ENCODE measurements at regions not wholly inside any gene's neighbourhood (a gene's known extent, or its start where the extent isn't known, plus 50 kb on each side); places are given as distances from the start of the nearest gene placed in this dataset.

DNA sequence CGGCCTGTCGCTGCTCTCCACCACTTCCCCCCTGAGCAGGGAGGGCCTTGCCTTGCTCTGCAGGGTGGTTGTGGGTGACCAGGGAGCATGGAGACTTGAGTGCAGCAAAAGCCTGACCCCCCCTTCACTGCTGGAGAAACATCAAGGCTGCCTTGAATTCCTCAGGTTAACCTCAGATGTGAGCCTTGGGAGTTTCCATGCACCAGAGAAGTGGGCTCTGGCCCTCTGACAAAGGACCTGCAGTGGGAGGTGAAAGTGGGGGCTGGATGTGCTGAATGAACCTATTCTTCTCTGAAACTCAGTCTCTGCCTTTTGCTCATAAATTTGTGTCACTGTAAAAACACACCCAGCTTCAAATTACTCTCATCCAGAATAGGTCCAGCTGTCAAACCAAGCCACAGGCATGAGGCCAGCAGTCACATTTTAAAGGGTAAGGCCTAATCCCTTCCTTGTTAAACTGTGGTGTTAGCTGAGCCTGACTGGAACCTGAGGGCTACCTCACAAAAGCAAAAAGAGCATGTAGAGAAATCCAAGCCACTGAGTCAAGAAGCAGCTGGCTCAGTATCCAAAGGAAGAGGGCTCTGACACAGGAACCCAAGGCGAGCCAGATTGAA lies 356.8 kb downstream of the CCSER2 start:
- no peaks in the 10 kb centered on the region for H3K27me3 ChIP-seq
- no peak overlapping the region for H3K4me3 ChIP-seq
- H3K4me1 ChIP-seq = no peaks in the 10 kb centered on the region
- DNase-seq = no peak
- no peak for ATAC-seq
- no peak overlapping the region for H3K27ac ChIP-seq
- in situ Hi-C loops (cut with MboI; ENCODE audit: low sequenced_read_pairs in 4 of 4) = no loop called here
- no peaks in the 10 kb centered on the region for H3K36me3 ChIP-seq
- H3K9me3 ChIP-seq = no peaks in the 10 kb centered on the region
- intact Hi-C loops (cut with DNase I; ENCODE audit: low total_unique reads) = no loop called here
- no peak for TF ChIP-seq CTCF (IDR thresholded peaks at IDR 0.05 in 4 of 5, conservative IDR thresholded peaks at IDR 0.05 in 1 of 5)
- TF ChIP-seq POLR2A (IDR thresholded peaks at IDR 0.05) = no peak

DNA sequence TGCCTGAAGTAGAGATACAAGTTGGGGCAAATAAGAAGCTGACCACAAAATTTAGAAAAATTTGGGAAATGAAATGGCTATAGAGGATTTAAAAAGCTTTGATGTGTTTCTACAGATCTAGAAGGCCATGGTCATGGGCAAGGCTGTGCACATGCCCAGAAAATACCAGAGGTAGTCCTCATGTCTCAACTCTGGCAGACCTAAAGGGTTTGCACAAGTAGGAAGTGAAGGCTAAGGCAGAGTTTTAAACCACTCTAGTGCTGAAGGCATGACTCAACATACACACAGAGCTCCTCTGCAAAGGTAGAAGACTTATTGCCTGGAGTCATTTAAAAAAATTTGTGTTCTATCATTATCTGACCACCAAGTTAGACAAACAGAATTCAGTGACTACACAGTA lies 364.6 kb downstream of the CCSER2 start:
- no peaks in the 10 kb centered on the region for H3K9me3 ChIP-seq
- H3K4me1 ChIP-seq = no peaks in the 10 kb centered on the region
- intact Hi-C loops (cut with DNase I; ENCODE audit: low total_unique reads) (no loop called here), in situ Hi-C loops (cut with MboI; ENCODE audit: low sequenced_read_pairs in 4 of 4) (no loop called here)
- TF ChIP-seq CTCF (IDR thresholded peaks at IDR 0.05 in 4 of 5, conservative IDR thresholded peaks at IDR 0.05 in 1 of 5) (no peak), POLR2A (IDR thresholded peaks at IDR 0.05) (no peak)
- no peaks in the 10 kb centered on the region for H3K27me3 ChIP-seq
- no peak overlapping the region for H3K27ac ChIP-seq
- DNase-seq = no peak
- no peak for ATAC-seq
- no peaks in the 10 kb centered on the region for H3K36me3 ChIP-seq
- H3K4me3 ChIP-seq = no peak overlapping the region

DNA sequence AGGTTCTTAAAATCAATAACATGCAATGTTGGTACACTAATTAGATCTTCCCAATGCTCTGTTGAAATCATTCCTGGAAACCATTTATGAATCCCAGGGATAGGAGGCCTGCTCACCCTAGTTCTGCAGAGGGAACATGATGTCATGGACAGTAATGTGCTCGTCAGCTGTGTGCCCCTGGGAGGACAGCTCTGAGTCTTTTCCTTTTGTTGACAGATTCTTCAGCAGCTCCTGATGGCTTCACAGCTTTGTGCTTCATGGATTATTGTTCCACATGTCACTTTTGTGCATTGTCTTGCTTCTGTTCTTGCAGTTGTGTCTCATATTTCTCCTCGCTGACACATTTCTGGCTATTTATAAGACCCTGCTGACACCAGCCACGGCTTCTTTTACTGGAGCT lies 367.5 kb downstream of the CCSER2 start:
- H3K4me1 ChIP-seq = no peaks in the 10 kb centered on the region
- H3K27me3 ChIP-seq = no peaks in the 10 kb centered on the region
- no peak overlapping the region for H3K4me3 ChIP-seq
- H3K9me3 ChIP-seq = no peaks in the 10 kb centered on the region
- H3K36me3 ChIP-seq = no peaks in the 10 kb centered on the region
- TF ChIP-seq POLR2A (IDR thresholded peaks at IDR 0.05) (no peak), CTCF (IDR thresholded peaks at IDR 0.05 in 4 of 5, conservative IDR thresholded peaks at IDR 0.05 in 1 of 5) (no peak)
- in situ Hi-C loops (cut with MboI; ENCODE audit: low sequenced_read_pairs in 4 of 4) (no loop called here), intact Hi-C loops (cut with DNase I; ENCODE audit: low total_unique reads) (no loop called here)
- DNase-seq (no peak), ATAC-seq (no peak)
- H3K27ac ChIP-seq = no peak overlapping the region

DNA sequence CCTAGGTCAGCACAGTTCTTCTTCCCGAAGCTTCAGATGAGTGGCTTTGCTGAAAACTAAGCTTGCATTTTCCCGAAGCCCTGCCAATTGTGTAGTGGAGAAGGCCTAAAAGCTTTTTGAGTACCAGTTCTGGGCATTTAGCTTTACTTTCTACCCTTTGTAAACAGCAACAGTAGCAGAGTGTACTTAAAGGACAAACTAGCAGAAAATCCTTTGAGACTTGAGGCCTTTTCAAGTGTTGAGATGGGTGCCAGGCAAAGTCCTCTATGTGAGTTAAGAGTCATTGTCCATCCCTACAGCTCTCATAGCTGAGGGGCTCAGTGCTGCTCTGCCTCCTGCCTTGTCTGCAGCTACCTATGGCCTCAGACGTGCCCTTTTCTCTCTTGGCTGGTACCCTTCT lies 368.2 kb downstream of the CCSER2 start:
- DNase-seq = no peak
- no peaks in the 10 kb centered on the region for H3K9me3 ChIP-seq
- H3K36me3 ChIP-seq = no peaks in the 10 kb centered on the region
- no peaks in the 10 kb centered on the region for H3K27me3 ChIP-seq
- in situ Hi-C loops (cut with MboI; ENCODE audit: low sequenced_read_pairs in 4 of 4) = no loop called here
- no peak for TF ChIP-seq POLR2A (IDR thresholded peaks at IDR 0.05)
- no peak for TF ChIP-seq CTCF (IDR thresholded peaks at IDR 0.05 in 4 of 5, conservative IDR thresholded peaks at IDR 0.05 in 1 of 5)
- no peak overlapping the region for H3K27ac ChIP-seq
- no peak overlapping the region for H3K4me3 ChIP-seq
- ATAC-seq = no peak
- intact Hi-C loops (cut with DNase I; ENCODE audit: low total_unique reads) = no loop called here
- no peaks in the 10 kb centered on the region for H3K4me1 ChIP-seq

GRCh38 chr10:84698989-84699388 lies 370.6 kb downstream of the CCSER2 start:
- in situ Hi-C loops (cut with MboI; ENCODE audit: low sequenced_read_pairs in 4 of 4) = no loop called here
- Histone ChIP-seq H3K27me3 (no peaks in the 10 kb centered on the region), H3K9me3 (no peaks in the 10 kb centered on the region), H3K4me3 (no peak overlapping the region), H3K4me1 (no peaks in the 10 kb centered on the region), H3K27ac (no peak overlapping the region), H3K36me3 (no peaks in the 10 kb centered on the region)
- intact Hi-C loops (cut with DNase I; ENCODE audit: low total_unique reads) = no loop called here
- DNase-seq = no peak
- ATAC-seq = no peak
- no peak for TF ChIP-seq POLR2A (IDR thresholded peaks at IDR 0.05)
- TF ChIP-seq CTCF (IDR thresholded peaks at IDR 0.05 in 4 of 5, conservative IDR thresholded peaks at IDR 0.05 in 1 of 5) = no peak
